ENCODE measurements at regions not wholly inside any gene's neighbourhood (a gene's known extent, or its start where the extent isn't known, plus 50 kb on each side); places are given as distances from the start of the nearest gene placed in this dataset.
"Not testable (repeated sequence)": the region's sequence is repeated elsewhere in the genome, so short reads cannot be mapped to it uniquely, and the experiment has no call there.

DNA sequence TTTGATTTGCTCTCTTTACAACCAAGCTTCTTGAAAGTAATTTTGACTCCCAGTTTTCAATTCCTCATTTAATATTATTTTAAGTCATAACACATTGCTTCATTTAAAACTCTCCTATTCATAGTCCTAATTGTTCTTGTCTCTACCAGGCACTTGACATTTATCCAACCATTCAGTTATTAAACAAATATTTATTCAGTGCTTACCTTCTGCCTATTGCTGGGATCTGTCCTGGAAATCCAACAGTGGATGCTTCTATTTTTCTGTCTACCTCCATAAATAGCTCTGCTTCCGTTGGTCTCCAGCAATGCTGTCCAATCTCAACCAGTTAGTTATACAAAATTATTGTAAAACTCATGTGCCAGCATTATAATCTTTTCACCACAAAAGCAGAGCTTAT is 615.1 kb downstream of the ZWINT start:
- intact Hi-C loops (cut with DNase I; ENCODE audit: low total_unique reads), result no loop called here
- Histone ChIP-seq H3K27me3 (no peaks in the 10 kb centered on the region), H3K4me1 (no peaks in the 10 kb centered on the region), H3K27ac (no peak overlapping the region), H3K4me3 (no peak overlapping the region), H3K9me3 (no peaks in the 10 kb centered on the region), H3K36me3 (no peaks in the 10 kb centered on the region)
- DNase-seq, result no peak
- TF ChIP-seq, protein P1, sequence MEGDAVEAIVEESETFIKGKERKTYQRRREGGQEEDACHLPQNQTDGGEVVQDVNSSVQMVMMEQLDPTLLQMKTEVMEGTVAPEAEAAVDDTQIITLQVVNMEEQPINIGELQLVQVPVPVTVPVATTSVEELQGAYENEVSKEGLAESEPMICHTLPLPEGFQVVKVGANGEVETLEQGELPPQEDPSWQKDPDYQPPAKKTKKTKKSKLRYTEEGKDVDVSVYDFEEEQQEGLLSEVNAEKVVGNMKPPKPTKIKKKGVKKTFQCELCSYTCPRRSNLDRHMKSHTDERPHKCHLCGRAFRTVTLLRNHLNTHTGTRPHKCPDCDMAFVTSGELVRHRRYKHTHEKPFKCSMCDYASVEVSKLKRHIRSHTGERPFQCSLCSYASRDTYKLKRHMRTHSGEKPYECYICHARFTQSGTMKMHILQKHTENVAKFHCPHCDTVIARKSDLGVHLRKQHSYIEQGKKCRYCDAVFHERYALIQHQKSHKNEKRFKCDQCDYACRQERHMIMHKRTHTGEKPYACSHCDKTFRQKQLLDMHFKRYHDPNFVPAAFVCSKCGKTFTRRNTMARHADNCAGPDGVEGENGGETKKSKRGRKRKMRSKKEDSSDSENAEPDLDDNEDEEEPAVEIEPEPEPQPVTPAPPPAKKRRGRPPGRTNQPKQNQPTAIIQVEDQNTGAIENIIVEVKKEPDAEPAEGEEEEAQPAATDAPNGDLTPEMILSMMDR (IDR thresholded peaks at IDR 0.05), result no peak
- no peak for TF ChIP-seq POLR2A (IDR thresholded peaks at IDR 0.05)

DNA sequence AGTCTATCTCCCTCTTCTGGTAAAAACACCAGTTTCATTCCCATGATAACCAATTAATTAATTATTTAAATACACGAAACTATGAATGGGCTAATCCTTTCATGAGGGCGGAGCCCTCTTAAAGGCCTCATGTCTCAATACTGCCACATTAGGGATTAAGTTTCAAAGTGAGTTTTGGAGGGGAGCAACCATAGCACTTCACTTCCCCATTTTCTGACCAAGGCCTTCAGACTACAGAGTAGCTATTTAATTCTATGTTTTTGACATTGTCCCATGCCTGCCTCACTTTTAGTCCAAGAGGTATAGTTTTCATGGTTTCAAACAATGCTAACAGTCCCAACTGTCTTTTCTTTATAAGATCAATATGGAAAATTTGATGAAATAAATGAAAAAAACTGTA is 618.6 kb downstream of the ZWINT start:
- no peak for DNase-seq
- Histone ChIP-seq H3K27ac (no peak overlapping the region), H3K4me1 (no peaks in the 10 kb centered on the region), H3K36me3 (no peaks in the 10 kb centered on the region), H3K27me3 (no peaks in the 10 kb centered on the region), H3K9me3 (no peaks in the 10 kb centered on the region), H3K4me3 (no peak overlapping the region)
- intact Hi-C loops (cut with DNase I; ENCODE audit: low total_unique reads), result no loop called here
- TF ChIP-seq, protein P1 (IDR thresholded peaks at IDR 0.05), result no peak
- no peak for TF ChIP-seq POLR2A (IDR thresholded peaks at IDR 0.05)

DNA sequence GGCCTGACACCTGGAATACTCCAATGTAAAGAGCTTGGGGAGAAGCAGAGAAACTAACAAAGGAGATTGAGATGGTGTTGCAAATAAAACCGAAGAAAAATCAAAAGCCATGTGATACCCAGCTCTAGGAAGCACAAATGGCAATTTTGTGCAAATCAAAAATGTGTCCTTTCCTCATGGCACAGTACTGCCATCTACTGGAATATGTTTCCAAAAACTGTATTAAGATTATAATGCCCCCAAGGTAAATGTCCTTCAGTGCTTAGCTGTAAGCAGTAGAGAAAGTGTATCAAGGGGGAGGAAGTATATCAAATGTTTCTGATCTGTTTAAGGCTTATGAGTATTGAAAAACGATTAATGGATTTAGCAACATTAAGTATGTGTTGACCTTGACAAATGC is 620.3 kb downstream of the ZWINT start:
- H3K27me3 ChIP-seq; H3K4me1 ChIP-seq; H3K9me3 ChIP-seq; intact Hi-C loops (cut with DNase I; ENCODE audit: low total_unique reads); DNase-seq; H3K36me3 ChIP-seq; H3K27ac ChIP-seq; H3K4me3 ChIP-seq: not testable (repeated sequence)

DNA sequence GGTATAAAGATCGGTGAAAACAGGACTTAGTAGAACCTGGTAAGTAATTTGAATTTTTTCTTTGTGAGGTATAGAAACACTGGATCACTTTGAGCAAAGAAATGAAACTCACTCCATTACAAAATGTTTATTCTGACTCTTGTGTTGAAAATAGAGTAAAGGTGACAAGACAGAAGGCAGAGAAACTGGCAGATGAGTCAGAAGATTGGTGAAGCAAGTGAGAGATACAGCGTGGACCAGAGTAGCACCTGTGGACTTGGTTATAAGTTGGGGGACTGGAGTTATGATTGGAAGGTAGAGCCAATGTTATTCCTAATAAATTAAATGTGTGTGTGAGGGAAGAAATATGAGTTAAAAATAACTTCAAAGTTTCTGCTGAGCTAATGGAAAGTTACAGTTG is 620.9 kb downstream of the ZWINT start:
- no peaks in the 10 kb centered on the region for H3K36me3 ChIP-seq
- no peaks in the 10 kb centered on the region for H3K4me1 ChIP-seq
- no peak overlapping the region for H3K27ac ChIP-seq
- no peaks in the 10 kb centered on the region for H3K27me3 ChIP-seq
- intact Hi-C loops (cut with DNase I; ENCODE audit: low total_unique reads), result no loop called here
- no peak overlapping the region for H3K4me3 ChIP-seq
- no peaks in the 10 kb centered on the region for H3K9me3 ChIP-seq
- no peak for DNase-seq
- TF ChIP-seq POLR2A (IDR thresholded peaks at IDR 0.05), result no peak
- TF ChIP-seq, protein P1 (IDR thresholded peaks at IDR 0.05), result no peak

DNA sequence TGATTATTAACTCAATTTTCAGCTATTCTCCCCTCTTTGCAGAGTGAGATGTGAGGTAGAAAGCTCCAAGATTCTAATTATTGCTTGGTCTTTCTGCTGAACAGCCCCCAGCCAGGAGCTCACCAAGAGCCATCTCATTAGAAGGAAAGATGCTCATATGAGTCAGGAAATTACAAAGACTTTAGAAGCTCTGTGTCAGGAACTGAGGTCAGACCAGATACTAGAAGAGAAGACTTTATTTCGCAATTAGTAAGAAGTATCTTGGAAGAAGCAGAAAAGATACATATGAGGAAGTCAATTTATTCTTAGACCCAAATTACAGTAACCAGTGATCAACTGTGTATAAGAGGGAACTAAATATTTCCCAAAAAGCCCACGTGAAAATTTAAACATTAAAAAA is 626.9 kb downstream of the ZWINT start:
- intact Hi-C loops (cut with DNase I; ENCODE audit: low total_unique reads), result no loop called here
- Histone ChIP-seq H3K4me3 (no peak overlapping the region), H3K27me3 (no peaks in the 10 kb centered on the region), H3K4me1 (no peaks in the 10 kb centered on the region), H3K36me3 (no peaks in the 10 kb centered on the region), H3K27ac (no peak overlapping the region), H3K9me3 (no peaks in the 10 kb centered on the region)
- no peak for DNase-seq
- TF ChIP-seq, protein P1 (IDR thresholded peaks at IDR 0.05), result no peak
- no peak for TF ChIP-seq POLR2A (IDR thresholded peaks at IDR 0.05)

DNA sequence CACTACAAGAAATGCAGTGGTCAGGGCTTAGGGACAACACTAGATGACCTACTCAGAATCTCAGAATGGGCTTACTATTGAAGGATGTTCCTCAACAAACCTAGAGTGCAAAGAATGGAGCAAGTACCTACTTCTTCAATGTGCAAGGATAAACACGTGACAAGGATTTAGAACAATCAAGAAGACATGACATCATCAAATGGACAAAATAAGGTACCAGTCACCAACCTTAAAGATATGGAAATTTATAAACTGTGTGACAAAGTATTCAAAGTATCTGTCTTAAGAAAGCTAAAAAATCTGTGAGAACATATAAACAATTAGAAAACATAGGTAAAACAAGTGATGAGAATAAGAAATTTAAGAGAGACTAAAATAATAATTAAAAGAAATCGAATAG is 656.1 kb downstream of the ZWINT start:
- Histone ChIP-seq H3K27me3 (no peaks in the 10 kb centered on the region), H3K27ac (no peak overlapping the region), H3K4me3 (no peak overlapping the region), H3K36me3 (no peaks in the 10 kb centered on the region), H3K4me1 (no peaks in the 10 kb centered on the region), H3K9me3 (no peaks in the 10 kb centered on the region)
- intact Hi-C loops (cut with DNase I; ENCODE audit: low total_unique reads), result no loop called here
- TF ChIP-seq POLR2A (IDR thresholded peaks at IDR 0.05), result no peak
- TF ChIP-seq, protein P1 (IDR thresholded peaks at IDR 0.05), result no peak
- no peak for DNase-seq

Measured in uterus (tissue), 3 donors.